Smooth muscle cell (in vitro differentiated cells): ENCODE measurements at regions not wholly inside any gene's neighbourhood (a gene's known extent, or its start where the extent isn't known, plus 50 kb on each side); places are given as distances from the start of the nearest gene placed in this dataset.

Source experiments
- DNase-seq: peaks from one replicate; lab custom pipeline; 2025; ENCODE audit not compliant: unreplicated experiment; lab: John Stamatoyannopoulos, UW
- H2AFZ ChIP-seq: fragments of 200-600 bp; sonication (generic); 2 replicates; pipeline ENCODE4 v1.6.0; 2016; ENCODE audit warnings: antibody characterized with exemption, low read depth, mild to moderate bottlenecking
- H3F3A ChIP-seq: fragments of 200-600 bp; sonication (generic); 2 replicates; pipeline ENCODE4 v1.6.0; 2017; ENCODE audit warnings: antibody characterized with exemption, low read depth
- H3K27ac ChIP-seq: fragments of 200-600 bp; sonication (generic); 2 replicates; pipeline ENCODE4 v1.5.1; 2016; ENCODE audit warnings: low read depth, mild to moderate bottlenecking
- H3K27me3 ChIP-seq: fragments of 200-600 bp; sonication (generic); 2 replicates; pipeline ENCODE4 v1.6.1; 2016; ENCODE audit warnings: low read depth, mild to moderate bottlenecking
- H3K36me3 ChIP-seq: fragments of 200-600 bp; sonication (generic); 2 replicates; pipeline ENCODE4 v1.5.1; 2016; ENCODE audit warnings: low read depth
- H3K4me1 ChIP-seq: fragments of 200-600 bp; sonication (generic); 2 replicates; pipeline ENCODE4 v1.5.1; 2016; ENCODE audit warnings: low read depth
- H3K4me2 ChIP-seq: fragments of 200-600 bp; sonication (generic); 2 replicates; pipeline ENCODE4 v1.6.0; 2016; ENCODE audit warnings: mild to moderate bottlenecking
- H3K4me3 ChIP-seq: fragments of 200-600 bp; sonication (generic); 2 replicates; pipeline ENCODE4 v1.5.1; 2016; ENCODE audit warnings: mild to moderate bottlenecking
- H3K79me2 ChIP-seq: fragments of 200-600 bp; sonication (generic); 2 replicates; pipeline ENCODE4 v1.6.0; 2016; ENCODE audit warnings: low read depth, mild to moderate bottlenecking
- H3K9ac ChIP-seq: fragments of 200-600 bp; sonication (generic); 2 replicates; pipeline ENCODE4 v1.6.0; 2016; ENCODE audit warnings: low read depth
- H3K9me3 ChIP-seq: fragments of 200-600 bp; sonication (generic); replicated peaks from 2 replicates; pipeline ENCODE4 v1.5.1; 2016; ENCODE audit warnings: low read depth
- H4K20me1 ChIP-seq: fragments of 200-600 bp; sonication (generic); 2 replicates; pipeline ENCODE4 v1.6.0; 2016; ENCODE audit warnings: low read depth
- WGBS: methylation state at CpG from one replicate; pipeline ENCODE4 v1.1.7; 2016; ENCODE audit warnings: low lambda C conversion rate; 5-methylcytosine and 5-hydroxymethylcytosine counted together
- TF ChIP-seq, protein P1 (sequence below): fragments of 200-600 bp; sonication (generic); IDR thresholded peaks from 2 replicates; pipeline ENCODE4 v1.5.1; 2017; ENCODE audit warnings: borderline replicate concordance, mild to moderate bottlenecking, antibody characterized with exemption; ENCODE audit not compliant: insufficient read depth, poor library complexity, severe bottlenecking

DNA sequence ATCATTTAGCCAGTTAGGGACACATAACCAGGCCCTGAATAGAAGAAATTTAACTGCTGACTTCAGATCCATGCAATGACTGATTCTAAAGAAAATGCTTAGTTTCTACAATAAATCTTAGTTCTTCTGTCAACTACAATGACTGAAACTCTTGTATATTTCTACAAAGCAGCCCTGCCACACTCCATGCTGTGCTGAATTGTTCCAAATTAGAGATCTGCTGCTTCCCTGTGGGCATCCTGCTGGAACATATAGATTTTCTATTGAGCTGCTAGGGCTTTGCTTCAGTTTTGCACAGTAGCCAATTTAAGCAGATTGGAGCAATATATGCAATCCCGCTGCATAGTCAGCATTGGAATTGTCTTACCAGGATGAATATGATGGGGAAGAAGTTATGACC, 312.8 kb upstream of the SMIM31 start:
- TF ChIP-seq, protein P1, sequence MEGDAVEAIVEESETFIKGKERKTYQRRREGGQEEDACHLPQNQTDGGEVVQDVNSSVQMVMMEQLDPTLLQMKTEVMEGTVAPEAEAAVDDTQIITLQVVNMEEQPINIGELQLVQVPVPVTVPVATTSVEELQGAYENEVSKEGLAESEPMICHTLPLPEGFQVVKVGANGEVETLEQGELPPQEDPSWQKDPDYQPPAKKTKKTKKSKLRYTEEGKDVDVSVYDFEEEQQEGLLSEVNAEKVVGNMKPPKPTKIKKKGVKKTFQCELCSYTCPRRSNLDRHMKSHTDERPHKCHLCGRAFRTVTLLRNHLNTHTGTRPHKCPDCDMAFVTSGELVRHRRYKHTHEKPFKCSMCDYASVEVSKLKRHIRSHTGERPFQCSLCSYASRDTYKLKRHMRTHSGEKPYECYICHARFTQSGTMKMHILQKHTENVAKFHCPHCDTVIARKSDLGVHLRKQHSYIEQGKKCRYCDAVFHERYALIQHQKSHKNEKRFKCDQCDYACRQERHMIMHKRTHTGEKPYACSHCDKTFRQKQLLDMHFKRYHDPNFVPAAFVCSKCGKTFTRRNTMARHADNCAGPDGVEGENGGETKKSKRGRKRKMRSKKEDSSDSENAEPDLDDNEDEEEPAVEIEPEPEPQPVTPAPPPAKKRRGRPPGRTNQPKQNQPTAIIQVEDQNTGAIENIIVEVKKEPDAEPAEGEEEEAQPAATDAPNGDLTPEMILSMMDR = no peak
- no peak overlapping the region for H3K9ac ChIP-seq
- DNase-seq = no peak
- no peak overlapping the region for H3K4me2 ChIP-seq
- H4K20me1 ChIP-seq = no peaks in the 10 kb centered on the region
- no peaks in the 10 kb centered on the region for H3F3A ChIP-seq
- no peaks in the 10 kb centered on the region for H3K27me3 ChIP-seq
- H2AFZ ChIP-seq = no peak overlapping the region
- no peaks in the 10 kb centered on the region for H3K9me3 ChIP-seq
- no peaks in the 10 kb centered on the region for H3K79me2 ChIP-seq
- no peak overlapping the region for H3K27ac ChIP-seq
- peaks cover 12% of the 10 kb centered on the region for H3K4me1 ChIP-seq
- H3K4me3 ChIP-seq = no peak overlapping the region
- WGBS = 100% methylated on average over 1 of the region's 1 CpG
- H3K36me3 ChIP-seq = no peaks in the 10 kb centered on the region

DNA sequence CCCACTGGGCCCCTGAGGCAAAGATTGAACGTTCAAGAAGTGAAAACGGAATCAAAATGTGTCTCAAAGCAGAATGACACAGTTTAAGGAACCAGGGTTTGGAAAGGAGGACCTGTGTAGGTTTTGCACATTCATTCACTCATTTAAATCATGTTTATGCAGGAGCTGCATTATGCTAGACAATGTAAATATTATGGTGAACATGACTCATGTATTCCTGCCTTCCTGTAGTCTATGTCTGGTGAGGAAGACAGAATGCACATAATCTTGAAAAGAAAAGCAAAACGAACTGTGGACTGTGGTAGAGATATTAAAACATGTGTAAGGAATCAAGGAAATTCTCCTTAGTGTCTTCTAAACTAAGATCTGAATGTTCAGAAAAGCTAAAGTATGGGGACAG, 311.8 kb upstream of the SMIM31 start:
- DNase-seq = no peak
- Histone ChIP-seq H3K36me3 (no peaks in the 10 kb centered on the region), H3K9me3 (no peaks in the 10 kb centered on the region), H3K4me2 (peak overlapping the region; percentile 7), H3K27me3 (no peaks in the 10 kb centered on the region), H3K27ac (no peak overlapping the region), H4K20me1 (no peaks in the 10 kb centered on the region), H3K4me3 (no peak overlapping the region), H3F3A (no peaks in the 10 kb centered on the region), H3K4me1 (peaks cover 12% of the 10 kb centered on the region), H3K79me2 (no peaks in the 10 kb centered on the region), H2AFZ (no peak overlapping the region), H3K9ac (no peak overlapping the region)
- TF ChIP-seq, protein P1 = no peak
- WGBS = 67% methylated on average over 3 of the region's 3 CpGs

DNA sequence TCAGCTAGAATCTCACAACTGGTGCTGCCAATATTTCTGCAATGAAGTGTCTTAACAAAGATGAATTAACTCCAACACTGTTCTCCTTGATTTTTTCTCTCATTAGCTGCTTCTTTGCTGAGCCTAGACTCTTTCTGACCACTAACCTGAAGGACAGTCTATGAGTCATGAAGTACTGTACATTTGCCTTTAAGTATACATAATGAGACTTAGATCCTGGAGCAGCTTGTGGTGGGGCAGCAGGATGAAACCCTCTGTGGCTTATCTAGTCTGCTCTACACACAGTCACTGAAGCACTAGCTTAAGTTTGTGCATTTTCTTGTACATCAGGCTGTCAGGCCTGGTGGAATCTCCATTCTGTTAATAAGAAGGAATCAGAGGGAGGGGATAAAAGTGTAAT, 307.4 kb upstream of the SMIM31 start:
- no peaks in the 10 kb centered on the region for H4K20me1 ChIP-seq
- no peak overlapping the region for H3K9ac ChIP-seq
- no peaks in the 10 kb centered on the region for H3F3A ChIP-seq
- TF ChIP-seq, protein P1 = no peak
- no peak overlapping the region for H3K4me2 ChIP-seq
- no peaks in the 10 kb centered on the region for H3K36me3 ChIP-seq
- no peak for DNase-seq
- no peak overlapping the region for H3K27ac ChIP-seq
- H3K79me2 ChIP-seq = no peaks in the 10 kb centered on the region
- no peak overlapping the region for H3K4me3 ChIP-seq
- no peaks in the 10 kb centered on the region for H3K27me3 ChIP-seq
- no peaks in the 10 kb centered on the region for H3K9me3 ChIP-seq
- no peaks in the 10 kb centered on the region for H3K4me1 ChIP-seq
- no peak overlapping the region for H2AFZ ChIP-seq

DNA sequence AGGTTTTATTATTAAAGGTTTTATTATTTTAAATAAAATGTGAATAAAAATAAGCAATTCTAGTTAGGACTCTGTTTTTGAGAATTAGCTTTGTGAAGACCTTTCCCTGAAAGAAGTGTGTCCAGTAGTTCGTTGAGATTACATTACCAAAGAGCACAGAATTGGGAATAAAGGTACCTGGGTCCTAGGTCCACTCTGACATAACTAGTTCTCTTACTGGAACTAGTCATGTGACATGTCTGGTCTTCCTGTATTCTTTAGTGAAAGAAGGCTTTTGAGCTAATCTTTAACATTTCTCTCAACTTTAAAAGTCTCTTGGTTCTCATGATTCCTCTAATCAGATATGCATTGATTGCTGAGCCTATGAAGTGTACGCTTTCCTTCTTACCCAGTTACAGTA, 292.0 kb upstream of the SMIM31 start:
- Histone ChIP-seq H3K27ac (no peak overlapping the region), H3K27me3 (no peaks in the 10 kb centered on the region), H3K9me3 (no peaks in the 10 kb centered on the region), H3F3A (no peaks in the 10 kb centered on the region), H3K9ac (no peak overlapping the region), H3K79me2 (no peaks in the 10 kb centered on the region), H2AFZ (no peak overlapping the region), H3K4me1 (no peaks in the 10 kb centered on the region), H3K4me2 (no peak overlapping the region), H3K4me3 (no peak overlapping the region), H3K36me3 (no peaks in the 10 kb centered on the region), H4K20me1 (no peaks in the 10 kb centered on the region)
- TF ChIP-seq, protein P1 = no peak
- DNase-seq = no peak
- 77% methylated on average over 2 of the region's 2 CpGs for WGBS
